CD4-positive, alpha-beta T cell (primary cell): ENCODE measurements at regions not wholly inside any gene's neighbourhood (a gene's known extent, or its start where the extent isn't known, plus 50 kb on each side); places are given as distances from the start of the nearest gene placed in this dataset.

Source experiments
- ATAC-seq: fragments of 200-7000 bp; cut with Tn5 transposase; one replicate; pipeline ENCODE4 v1.10.0; 2022; ENCODE audit warnings: mild to moderate bottlenecking; ENCODE audit not compliant: poor library complexity
- CTCF ChIA-PET: fragments of 350-600 bp; sonication (Branson Sonifier 250); formaldehyde crosslinking; loops from one replicate; lab custom pipeline; 2021; ENCODE audit warnings: antibody characterized with exemption, inconsistent platforms; lab: Charles Lee
- POLR2A ChIA-PET: fragments of 350-600 bp; sonication (Branson Sonifier 250); formaldehyde crosslinking; loops from one replicate; lab custom pipeline; 2021; ENCODE audit warnings: antibody characterized with exemption, inconsistent platforms; lab: Charles Lee
- DNase-seq, 14 experiments: peaks; one replicate each; pipeline ENCODE4 v3.0.0-alpha.2; 2013 to 2020; ENCODE audit warnings: mixed read lengths in 2 of 14
- H3K27ac ChIP-seq, 2 donors: one replicate each; pipeline versions ENCODE4 v1.5.1 to v1.7.0; 2013; ENCODE audit warnings: low read length in 2 of 2, low read depth in 1 of 2, mild to moderate bottlenecking in 1 of 2
- H3K27me3 ChIP-seq, 2 experiments: 1 replicate in 1 of 2; 2 replicates in 1 of 2; pipeline versions ENCODE4 v1.6.1 to v1.7.0; 2013; ENCODE audit warnings: low read length in 2 of 2, control low read depth in 1 of 2, mild to moderate bottlenecking in 1 of 2, moderate library complexity in 1 of 2; ENCODE audit not compliant: insufficient read depth in 2 of 2, control insufficient read depth in 1 of 2
- H3K36me3 ChIP-seq: one replicate; pipeline ENCODE4 v1.6.1; 2013; ENCODE audit warnings: low read length, control low read depth; ENCODE audit not compliant: insufficient read depth
- H3K4me1 ChIP-seq: one replicate; pipeline ENCODE4 v1.6.1; 2013; ENCODE audit warnings: low read length, control low read depth; ENCODE audit not compliant: insufficient read depth
- H3K4me3 ChIP-seq: one replicate; pipeline ENCODE4 v1.5.1; 2013; ENCODE audit warnings: mild to moderate bottlenecking, low read length, moderate library complexity
- H3K9me3 ChIP-seq, 2 experiments: 1 replicate in 1 of 2; 2 replicates in 1 of 2; pipeline versions ENCODE4 v1.6.1 to v1.7.0; 2013; ENCODE audit warnings: low read length in 2 of 2, mild to moderate bottlenecking in 2 of 2, control low read depth in 1 of 2, moderate library complexity in 1 of 2; ENCODE audit not compliant: control insufficient read depth in 1 of 2, insufficient read depth in 1 of 2
- H3K27ac Mint-ChIP-seq: one replicate; pipeline ENCODE4 v1.8.0; 2020; ENCODE audit warnings: mixed read lengths
- H3K27me3 Mint-ChIP-seq: one replicate; pipeline ENCODE4 v1.8.0; 2021; ENCODE audit warnings: mixed read lengths
- H3K36me3 Mint-ChIP-seq: one replicate; pipeline ENCODE4 v1.8.0; 2021; ENCODE audit warnings: low read depth, mixed read lengths
- H3K4me1 Mint-ChIP-seq: one replicate; pipeline ENCODE4 v1.8.0; 2021; ENCODE audit warnings: low read depth, mixed read lengths
- H3K4me3 Mint-ChIP-seq: one replicate; pipeline ENCODE4 v1.8.0; 2020; ENCODE audit warnings: mild to moderate bottlenecking, mixed read lengths
- H3K9me3 Mint-ChIP-seq: one replicate; pipeline ENCODE4 v1.8.0; 2020; ENCODE audit warnings: mixed read lengths
- intact Hi-C, 2 experiments: fragments of 100-400 bp; cut with DNase I in 1 of 2; cut with micrococcal nuclease in 1 of 2; formaldehyde crosslinking; loops; one replicate each; pipeline versions ENCODE4 v1.15.1 to v1.9.0; 2023 to 2025; cut with DNase I, micrococcal nuclease
- TF ChIP-seq, protein P1 (sequence below): fragments of 200-600 bp; IDR thresholded peaks from one replicate; pipeline ENCODE4 v1.8.0; 2022; ENCODE audit warnings: antibody characterized with exemption, mild to moderate bottlenecking

- POLR2A ChIA-PET = no interaction called here
- Mint-ChIP-seq H3K36me3 (no peaks in the 10 kb centered on the region), H3K27me3 (peaks cover 5% of the 10 kb centered on the region), H3K27ac (no peak overlapping the region), H3K4me3 (no peak overlapping the region), H3K9me3 (no peaks in the 10 kb centered on the region), H3K4me1 (no peaks in the 10 kb centered on the region)
- H3K27ac ChIP-seq = no peak overlapping the region
- intact Hi-C loops = no loop called here
- DNase-seq (no peak), ATAC-seq (no peak)
- no peaks in the 10 kb centered on the region for H3K27me3 ChIP-seq
- H3K9me3 ChIP-seq = no peaks in the 10 kb centered on the region
- CTCF ChIA-PET = no interaction called here
- TF ChIP-seq, protein P1, sequence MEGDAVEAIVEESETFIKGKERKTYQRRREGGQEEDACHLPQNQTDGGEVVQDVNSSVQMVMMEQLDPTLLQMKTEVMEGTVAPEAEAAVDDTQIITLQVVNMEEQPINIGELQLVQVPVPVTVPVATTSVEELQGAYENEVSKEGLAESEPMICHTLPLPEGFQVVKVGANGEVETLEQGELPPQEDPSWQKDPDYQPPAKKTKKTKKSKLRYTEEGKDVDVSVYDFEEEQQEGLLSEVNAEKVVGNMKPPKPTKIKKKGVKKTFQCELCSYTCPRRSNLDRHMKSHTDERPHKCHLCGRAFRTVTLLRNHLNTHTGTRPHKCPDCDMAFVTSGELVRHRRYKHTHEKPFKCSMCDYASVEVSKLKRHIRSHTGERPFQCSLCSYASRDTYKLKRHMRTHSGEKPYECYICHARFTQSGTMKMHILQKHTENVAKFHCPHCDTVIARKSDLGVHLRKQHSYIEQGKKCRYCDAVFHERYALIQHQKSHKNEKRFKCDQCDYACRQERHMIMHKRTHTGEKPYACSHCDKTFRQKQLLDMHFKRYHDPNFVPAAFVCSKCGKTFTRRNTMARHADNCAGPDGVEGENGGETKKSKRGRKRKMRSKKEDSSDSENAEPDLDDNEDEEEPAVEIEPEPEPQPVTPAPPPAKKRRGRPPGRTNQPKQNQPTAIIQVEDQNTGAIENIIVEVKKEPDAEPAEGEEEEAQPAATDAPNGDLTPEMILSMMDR = no peak
- H3K4me3 ChIP-seq = no peak overlapping the region
- no peaks in the 10 kb centered on the region for H3K36me3 ChIP-seq
- no peaks in the 10 kb centered on the region for H3K4me1 ChIP-seq
Measured at GRCh38 chr2:133774654-133775015, 206.4 kb upstream of the NCKAP5 start.

- H3K27me3 ChIP-seq = no peaks in the 10 kb centered on the region
- ChIA-PET POLR2A (no interaction called here), CTCF (no interaction called here)
- Mint-ChIP-seq H3K4me3 (no peak overlapping the region), H3K27me3 (peaks cover 5% of the 10 kb centered on the region), H3K4me1 (no peaks in the 10 kb centered on the region), H3K27ac (no peak overlapping the region), H3K36me3 (no peaks in the 10 kb centered on the region), H3K9me3 (no peaks in the 10 kb centered on the region)
- no peak for ATAC-seq
- H3K36me3 ChIP-seq = no peaks in the 10 kb centered on the region
- TF ChIP-seq, protein P1 = no peak
- DNase-seq = no peak
- H3K27ac ChIP-seq = no peak overlapping the region
- no peaks in the 10 kb centered on the region for H3K9me3 ChIP-seq
- no peaks in the 10 kb centered on the region for H3K4me1 ChIP-seq
- no peak overlapping the region for H3K4me3 ChIP-seq
- intact Hi-C loops = no loop called here
Measured at GRCh38 chr2:133776936-133777573, 208.8 kb upstream of the NCKAP5 start.

DNA sequence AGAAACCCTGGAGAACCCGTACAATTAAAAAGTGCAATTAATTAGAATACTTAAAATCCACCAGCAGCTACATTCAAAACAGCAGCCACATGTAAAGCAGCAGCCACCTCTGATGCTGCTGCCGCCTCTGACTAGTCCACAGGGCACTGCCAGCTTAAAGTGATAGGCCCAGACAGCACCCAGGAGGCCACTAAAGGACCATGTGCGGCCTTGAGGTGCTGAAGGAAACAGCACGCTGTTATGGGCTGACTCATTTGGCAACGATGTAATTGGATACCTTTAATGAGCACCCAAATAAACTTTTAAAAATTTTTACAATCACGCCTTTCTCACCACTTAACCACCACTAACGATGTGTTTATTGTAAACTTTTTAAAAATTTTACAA, 209.3 kb upstream of the NCKAP5 start:
- H3K4me1 ChIP-seq = no peaks in the 10 kb centered on the region
- no peaks in the 10 kb centered on the region for H3K27me3 ChIP-seq
- intact Hi-C loops = no loop called here
- TF ChIP-seq, protein P1 = no peak
- Mint-ChIP-seq H3K36me3 (no peaks in the 10 kb centered on the region), H3K27me3 (peaks cover 5% of the 10 kb centered on the region), H3K4me1 (no peaks in the 10 kb centered on the region), H3K9me3 (no peaks in the 10 kb centered on the region), H3K4me3 (no peak overlapping the region), H3K27ac (no peak overlapping the region)
- H3K27ac ChIP-seq = no peak overlapping the region
- POLR2A ChIA-PET = no interaction called here
- H3K4me3 ChIP-seq = no peak overlapping the region
- ATAC-seq (no peak), DNase-seq (no peak)
- no peaks in the 10 kb centered on the region for H3K36me3 ChIP-seq
- no peaks in the 10 kb centered on the region for H3K9me3 ChIP-seq
- CTCF ChIA-PET = no interaction called here
